ENCODE measurements at regions not wholly inside any gene's neighbourhood (a gene's known extent, or its start where the extent isn't known, plus 50 kb on each side); places are given as distances from the start of the nearest gene placed in this dataset.

DNA sequence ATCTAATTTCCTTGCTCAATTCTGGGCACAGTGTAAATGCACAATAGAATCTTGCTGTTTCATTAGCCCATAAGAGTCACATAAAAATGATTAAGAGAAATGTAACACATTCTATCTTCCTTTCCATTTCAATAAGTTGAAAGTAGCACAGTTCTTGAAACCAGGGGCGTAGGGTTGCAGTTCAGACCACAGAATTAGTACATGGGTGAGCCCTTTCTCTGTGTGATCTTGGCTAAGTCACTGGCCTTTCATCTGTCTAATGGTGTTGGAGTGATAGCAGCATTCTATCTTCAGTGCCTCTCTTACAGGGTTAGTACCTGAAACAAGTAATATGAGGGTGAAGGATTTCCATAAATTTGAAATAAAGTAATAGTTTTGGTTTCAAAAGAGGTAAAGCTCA is 445.3 kb upstream of the ZNF462 start:
- TF ChIP-seq PPARA (CRISPR knock-in tag; IDR thresholded peaks at IDR 0.05; ENCODE audit: borderline replicate concordance) (no peak), ZNF565 (CRISPR knock-in tag; conservative IDR thresholded peaks at IDR 0.05; ENCODE audit: low read depth) (no peak), TOX (CRISPR knock-in tag; IDR thresholded peaks at IDR 0.05; ENCODE audit: borderline replicate concordance) (no peak), CREB5 (CRISPR knock-in tag; IDR thresholded peaks at IDR 0.05; ENCODE audit: low read depth) (no peak), ZFP3 (CRISPR knock-in tag; IDR thresholded peaks at IDR 0.05) (no peak)
- TF ChIP-seq, protein P1, sequence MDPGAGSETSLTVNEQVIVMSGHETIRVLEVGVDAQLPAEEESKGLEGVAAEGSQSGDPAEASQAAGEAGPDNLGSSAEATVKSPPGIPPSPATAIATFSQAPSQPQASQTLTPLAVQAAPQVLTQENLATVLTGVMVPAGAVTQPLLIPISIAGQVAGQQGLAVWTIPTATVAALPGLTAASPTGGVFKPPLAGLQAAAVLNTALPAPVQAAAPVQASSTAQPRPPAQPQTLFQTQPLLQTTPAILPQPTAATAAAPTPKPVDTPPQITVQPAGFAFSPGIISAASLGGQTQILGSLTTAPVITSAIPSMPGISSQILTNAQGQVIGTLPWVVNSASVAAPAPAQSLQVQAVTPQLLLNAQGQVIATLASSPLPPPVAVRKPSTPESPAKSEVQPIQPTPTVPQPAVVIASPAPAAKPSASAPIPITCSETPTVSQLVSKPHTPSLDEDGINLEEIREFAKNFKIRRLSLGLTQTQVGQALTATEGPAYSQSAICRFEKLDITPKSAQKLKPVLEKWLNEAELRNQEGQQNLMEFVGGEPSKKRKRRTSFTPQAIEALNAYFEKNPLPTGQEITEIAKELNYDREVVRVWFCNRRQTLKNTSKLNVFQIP (CRISPR knock-in tag; IDR thresholded peaks at IDR 0.05; ENCODE audit: borderline replicate concordance, low read depth): no peak
